OCI-M2 (cell line): ENCODE measurements at regions not wholly inside any gene's neighbourhood (a gene's known extent, or its start where the extent isn't known, plus 50 kb on each side); places are given as distances from the start of the nearest gene placed in this dataset.

Source experiments
- DNase-seq: peaks from one replicate; lab custom pipeline; 2025; ENCODE audit not compliant: unreplicated experiment; lab: John Stamatoyannopoulos, UW

DNA sequence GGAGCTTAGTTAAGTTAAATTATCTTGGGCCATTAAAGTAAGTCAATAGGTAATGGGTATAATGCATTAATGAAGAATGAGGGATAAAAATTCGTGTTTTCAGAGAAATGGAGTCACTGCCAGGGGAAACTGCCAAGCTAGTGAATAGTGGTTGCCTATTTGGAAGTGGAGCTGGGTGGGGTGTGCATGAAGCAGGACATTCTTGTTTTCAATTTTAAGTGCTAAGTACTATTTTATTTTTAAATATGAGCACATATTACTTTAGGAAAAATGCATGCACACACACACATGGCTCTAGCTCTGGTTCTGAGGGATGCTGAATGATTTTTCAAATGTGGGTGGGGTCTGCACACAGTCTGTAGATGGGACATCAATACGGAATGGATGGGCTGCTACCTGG, 717.7 kb upstream of the SGCG start:
- DNase-seq, result no peak

GRCh38 chr13:22468045-22468444, 712.7 kb upstream of the SGCG start:
- DNase-seq, result no peak

DNA sequence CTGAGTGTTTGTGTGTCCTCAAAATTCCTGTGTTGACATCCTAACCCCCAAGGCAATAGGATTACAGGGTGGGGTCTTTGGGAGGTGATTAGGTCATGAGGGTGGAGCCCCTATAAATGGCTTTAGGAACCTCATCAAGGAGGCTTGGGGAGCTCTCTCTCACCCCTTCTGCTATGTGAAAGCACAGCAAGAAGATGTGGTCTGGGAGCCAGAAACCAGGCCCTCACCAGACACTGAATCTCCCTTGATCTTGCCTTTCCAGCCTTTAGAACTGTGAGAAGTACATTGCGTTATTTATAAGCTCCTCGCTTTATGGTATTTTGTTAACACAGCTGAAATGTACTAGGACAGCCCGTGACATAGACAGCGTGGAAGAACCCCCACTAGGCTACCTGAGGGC, 712.0 kb upstream of the SGCG start:
- no peak for DNase-seq

DNA sequence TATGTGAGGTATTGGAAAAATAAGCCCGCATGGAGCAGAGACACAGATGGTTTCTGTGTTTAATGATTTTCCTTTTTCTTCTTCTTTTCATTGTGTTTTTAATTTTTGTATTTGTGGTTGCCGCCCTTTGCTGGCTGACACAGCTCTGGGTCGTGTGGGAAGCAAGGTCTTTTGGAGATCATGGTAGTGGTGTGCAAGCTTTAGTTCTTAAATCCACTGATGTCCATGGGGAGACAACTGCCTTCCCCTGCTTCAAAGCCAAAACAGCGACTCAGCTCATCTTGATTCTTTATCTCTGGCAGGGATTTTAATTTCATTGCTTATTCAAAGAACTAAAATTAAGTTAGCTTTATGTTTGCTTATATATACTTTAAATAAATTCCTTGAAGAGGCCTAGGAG, 711.3 kb upstream of the SGCG start:
- no peak for DNase-seq

DNA sequence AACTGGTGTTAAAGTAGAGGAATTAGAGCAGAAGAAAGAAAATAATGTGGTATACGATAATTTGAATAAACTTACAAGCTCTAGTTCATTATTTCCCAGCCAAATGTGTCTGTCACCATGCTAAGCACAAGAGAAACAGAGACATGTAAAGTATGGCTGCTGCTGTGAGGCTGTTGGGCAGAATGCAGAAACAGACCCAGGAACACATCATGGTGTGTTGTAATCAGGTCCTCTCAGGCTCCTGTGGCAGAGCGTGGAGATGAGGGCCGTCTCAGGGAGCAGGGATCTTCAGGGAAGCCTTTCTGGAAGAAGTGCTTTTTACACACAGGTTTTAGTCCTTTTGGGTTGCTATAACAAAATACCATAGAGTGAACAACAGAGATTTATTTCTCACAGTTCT, 710.7 kb upstream of the SGCG start:
- no peak for DNase-seq

DNA sequence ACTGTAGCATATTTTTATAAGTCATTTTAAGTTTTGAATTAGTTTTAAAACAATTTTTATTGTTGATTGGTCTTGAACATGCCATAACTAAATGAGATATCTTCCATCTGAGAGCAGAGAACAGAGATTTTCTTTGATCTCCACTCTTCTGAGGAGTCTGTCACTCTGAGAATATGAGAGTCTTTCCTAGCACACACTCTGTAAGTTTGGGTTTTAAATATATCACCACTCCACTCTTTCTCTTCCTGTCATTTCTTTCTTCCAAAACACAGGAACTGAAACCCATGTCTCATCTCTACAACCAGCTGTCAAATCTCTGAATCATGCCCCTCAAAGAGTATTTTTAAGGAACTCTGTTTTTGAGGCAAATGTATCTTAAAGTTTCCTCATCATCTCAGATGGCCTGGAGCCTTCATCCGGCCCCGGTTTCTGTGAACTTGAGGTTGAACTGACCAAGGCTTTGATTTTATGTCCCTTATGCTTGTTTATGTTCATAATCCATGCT, 698.2 kb upstream of the SGCG start:
- DNase-seq, result no peak

- no peak for DNase-seq
These were observed 697.5 kb upstream of the SGCG start for GRCh38 chr13:22483276-22483675.

GRCh38 chr13:22486490-22486889, 694.3 kb upstream of the SGCG start:
- DNase-seq, result no peak

- no peak for DNase-seq
These were observed 692.8 kb upstream of the SGCG start for GRCh38 chr13:22487932-22488331.

GRCh38 chr13:22489771-22490170, 691.0 kb upstream of the SGCG start:
- DNase-seq, result no peak

GRCh38 chr13:22495819-22496218, 685.0 kb upstream of the SGCG start:
- no peak for DNase-seq

DNA sequence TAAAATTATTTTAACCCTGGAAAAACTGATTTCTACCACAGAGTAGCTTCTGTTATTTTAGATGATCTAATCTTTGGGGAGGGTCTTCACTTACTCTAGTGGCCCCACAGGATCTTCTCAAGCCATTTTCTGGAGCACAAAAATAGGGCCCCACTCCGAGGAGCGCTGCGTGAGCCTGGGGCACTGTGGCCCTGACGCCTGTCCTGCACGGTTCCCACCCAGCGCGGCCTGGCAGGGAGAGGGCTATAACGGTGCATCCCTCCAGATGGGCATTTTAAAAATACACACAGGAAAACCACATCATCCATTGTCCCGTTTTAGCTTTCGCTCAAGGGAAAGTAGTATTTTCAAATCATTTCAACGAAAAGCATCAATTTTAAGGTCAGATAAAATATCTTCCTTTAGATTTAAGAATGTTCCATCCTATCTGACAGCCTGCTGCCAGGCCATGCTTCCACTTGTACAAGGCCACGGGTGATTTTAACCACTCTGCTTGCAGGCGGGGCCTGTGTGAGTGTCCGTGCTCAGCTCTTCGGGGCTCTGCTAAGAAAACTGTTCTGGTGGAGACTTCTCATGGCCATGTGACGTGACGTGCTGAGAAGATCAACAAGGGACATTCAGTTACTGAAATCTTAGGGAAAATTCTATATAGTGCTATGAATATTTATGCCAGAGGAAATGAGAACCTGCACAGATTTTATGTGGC, 683.8 kb upstream of the SGCG start:
- DNase-seq, result no peak

GRCh38 chr13:22497991-22498780, 682.6 kb upstream of the SGCG start:
- DNase-seq, result no peak

GRCh38 chr13:22499919-22500318, 680.9 kb upstream of the SGCG start:
- DNase-seq, result no peak

- DNase-seq, result no peak
These were observed 675.3 kb upstream of the SGCG start for GRCh38 chr13:22505489-22505888.

DNA sequence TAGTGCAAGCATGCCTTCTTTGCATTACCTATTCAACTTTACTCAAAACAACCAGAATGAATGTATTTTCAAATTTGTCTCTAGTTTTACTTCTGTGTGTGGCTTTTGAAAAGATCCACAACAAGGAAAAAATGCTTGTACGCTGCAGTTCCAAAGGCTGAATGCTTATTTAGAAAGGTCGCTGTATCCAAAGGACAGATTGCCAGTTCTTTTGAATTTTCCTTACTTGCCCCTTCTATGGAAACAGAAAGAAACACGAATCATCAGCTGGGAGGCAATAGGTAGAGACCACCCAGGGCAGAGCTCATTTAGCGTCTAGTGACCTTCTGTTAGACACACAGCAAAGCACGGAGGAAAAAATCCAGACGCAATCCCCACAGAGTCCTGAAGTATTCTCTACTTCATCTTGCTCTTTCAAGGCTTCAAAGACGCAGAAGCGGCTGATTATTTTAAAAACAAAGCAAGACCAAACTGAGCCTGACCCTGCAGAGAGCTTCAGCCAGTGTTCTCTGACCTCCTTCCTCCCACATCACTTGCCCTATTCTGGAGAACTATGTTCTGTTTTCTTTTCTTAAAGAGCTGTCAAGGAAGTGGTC, 674.6 kb upstream of the SGCG start:
- DNase-seq, result no peak

GRCh38 chr13:22517544-22517943, 663.2 kb upstream of the SGCG start:
- no peak for DNase-seq

DNA sequence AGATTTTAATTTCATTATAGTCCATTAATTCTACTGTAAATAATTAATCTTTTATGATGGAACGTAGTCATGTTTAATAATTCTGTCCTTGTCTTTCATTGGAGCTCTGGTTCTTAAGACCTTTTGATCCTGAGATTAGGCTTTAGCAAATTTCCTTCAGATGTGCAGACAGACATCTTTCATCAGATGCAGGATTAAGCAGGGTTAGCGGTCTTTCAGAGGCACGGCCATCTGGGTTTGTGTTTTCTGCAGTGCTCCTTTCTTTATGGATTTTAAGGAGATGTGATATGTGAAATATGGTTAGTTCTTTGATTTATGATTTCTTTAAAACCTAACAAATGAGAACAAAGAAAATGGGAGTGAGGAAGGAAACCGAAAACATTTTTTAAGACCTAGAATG, 643.9 kb upstream of the SGCG start:
- no peak for DNase-seq

DNA sequence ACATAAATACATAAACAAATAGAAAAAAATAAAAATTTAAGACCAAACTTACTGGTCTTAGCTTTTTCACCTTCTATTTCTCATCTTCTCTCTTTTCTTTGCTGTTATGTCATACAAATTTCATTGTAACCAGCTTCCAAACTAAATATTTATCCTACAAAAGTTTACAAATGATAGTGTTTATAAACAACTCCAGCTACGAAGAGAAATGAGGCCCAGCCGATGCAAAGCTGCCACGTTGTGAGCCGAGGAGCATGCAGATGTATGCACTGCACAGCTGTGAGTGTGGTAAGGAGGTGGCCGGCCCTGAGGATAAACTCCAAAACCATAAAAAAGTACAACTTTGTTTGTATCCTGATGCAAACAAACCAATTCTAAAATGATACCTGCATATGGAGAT, 642.4 kb upstream of the SGCG start:
- no peak for DNase-seq

GRCh38 chr13:22549126-22549525, 631.7 kb upstream of the SGCG start:
- DNase-seq, result no peak

DNA sequence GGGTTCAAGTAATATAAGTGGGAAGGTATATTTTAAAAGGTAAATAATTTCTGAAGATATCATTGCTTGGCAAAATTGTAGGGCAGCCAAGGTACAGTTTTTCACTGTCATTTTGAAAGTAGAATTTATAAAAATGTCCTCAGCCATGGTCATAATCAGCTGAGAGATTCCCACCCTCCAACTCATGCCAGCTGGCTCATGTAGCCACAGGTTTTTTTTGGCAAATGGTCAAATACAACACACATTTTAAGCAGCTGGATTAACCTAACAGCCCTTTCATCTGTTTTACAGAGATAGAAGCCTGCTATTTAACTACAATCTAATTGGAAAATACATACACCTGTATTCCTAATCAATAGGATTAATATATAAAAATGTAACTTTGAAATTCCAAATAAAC, 619.2 kb upstream of the SGCG start:
- DNase-seq, result no peak

DNA sequence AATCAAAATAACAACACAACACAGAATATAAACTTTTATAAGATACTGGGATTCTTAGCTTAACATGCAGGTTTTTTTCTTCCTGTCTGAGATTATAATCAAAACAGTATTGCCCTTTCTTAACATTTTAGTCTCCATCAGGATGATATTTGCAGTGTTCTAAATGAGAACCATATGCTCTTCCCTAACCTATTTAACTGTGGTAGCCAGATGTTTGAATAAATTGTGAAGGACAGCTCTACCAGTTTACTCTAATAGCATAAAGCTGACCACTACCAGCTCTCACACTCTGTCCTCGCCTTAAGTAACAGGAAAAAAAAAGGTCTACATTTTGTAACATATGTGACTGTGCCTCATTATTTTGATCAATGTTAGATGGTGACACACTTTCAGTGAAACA, 618.7 kb upstream of the SGCG start:
- no peak for DNase-seq
